ENCODE measurements at regions not wholly inside any gene's neighbourhood (a gene's known extent, or its start where the extent isn't known, plus 50 kb on each side); places are given as distances from the start of the nearest gene placed in this dataset.

DNA sequence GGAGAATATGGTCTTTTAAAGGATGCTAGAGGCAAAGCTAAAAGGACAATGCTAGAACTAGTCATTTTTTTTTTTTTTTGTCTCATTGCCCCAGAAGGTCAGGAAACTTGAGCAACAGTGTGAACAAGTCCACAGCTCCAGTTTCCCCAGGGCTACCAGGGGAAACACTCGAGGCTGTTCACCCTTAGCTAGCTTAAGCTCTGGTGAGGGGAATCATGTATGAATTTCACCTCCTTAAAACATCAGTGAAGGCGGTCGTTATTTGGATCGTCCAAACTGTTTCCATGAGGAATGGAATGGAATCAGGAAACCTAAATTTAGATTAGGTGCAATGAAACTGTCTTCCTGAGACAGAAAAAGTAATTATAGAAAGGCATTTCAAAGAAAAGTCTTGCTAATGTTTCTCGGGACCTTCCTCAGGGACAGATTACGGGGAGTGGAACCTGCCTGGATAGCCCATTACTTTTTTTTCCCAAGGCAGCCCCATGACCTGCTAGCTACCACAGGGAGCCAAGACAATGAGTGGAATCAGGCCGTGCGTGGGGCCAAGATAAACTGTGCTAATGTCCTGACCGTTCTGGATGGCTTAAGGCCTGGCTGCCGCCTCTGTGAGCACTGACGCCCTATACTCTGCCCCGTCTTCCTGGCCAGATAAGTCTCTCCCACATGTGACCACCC, 164.8 kb upstream of the SGK1 start:
- ChIA-PET POLR2A (interaction anchor here (0.7 kb wide), 1 partner anchor 27 kb away, joined by 3 read pairs; no protein-coding TSS in a partner anchor), CTCF (ENCODE audit: low intra/inter-chr PET ratio) (no interaction called here)
- DNase-seq (ENCODE audit: extremely low read depth in 1 of 4, low spot score in 3 of 4): peak in 1 of 4 experiments; percentile 14
- no peaks in the 10 kb centered on the region for H3K79me2 ChIP-seq (ENCODE audit: control insufficient read depth, insufficient read depth, low read length)
- no peak for FAIRE-seq
- ATAC-seq: peak; percentile 41
- WGBS (ENCODE audit: insufficient coverage, low coverage, missing lambda C conversion rate): 13% methylated on average over 12 of the region's 12 CpGs
- peaks cover 3% of the 10 kb centered on the region in 2 experiments; a peak in 1 of 5 replicates for H3K27me3 ChIP-seq (ENCODE audit: control insufficient read depth in 2 of 2, insufficient read depth in 2 of 2, low read length in 2 of 2)
- H3K9ac ChIP-seq (ENCODE audit: insufficient read depth in 1 of 2, low read depth in 2 of 2, low read length in 2 of 2): no peak overlapping the region
- no peaks in the 10 kb centered on the region for H3K9me3 ChIP-seq (replicated peaks; ENCODE audit: control insufficient read depth, insufficient read depth, low read depth, low read length)
- H2AFZ ChIP-seq (ENCODE audit: low read depth, low read length): no peak overlapping the region
- H3K36me3 ChIP-seq (ENCODE audit: control insufficient read depth, insufficient read depth, low read length): no peaks in the 10 kb centered on the region
- no TSS peak for BruUV-seq (replicated peaks)
- no peak overlapping the region for H3K4me2 ChIP-seq (ENCODE audit: insufficient read depth, low read length)
- H3K4me3 ChIP-seq: no peak overlapping the region
- H3K9me1 ChIP-seq (ENCODE audit: control insufficient read depth, insufficient read depth, low read length): no peaks in the 10 kb centered on the region
- in situ Hi-C loops (cut with MboI) (no loop called here), intact Hi-C loops (cut with micrococcal nuclease) (no loop called here)
- H3K27ac ChIP-seq (ENCODE audit: extremely low read depth, low read depth, low read length): no peak overlapping the region
- H3K4me1 ChIP-seq (replicated peaks in 1 of 2; ENCODE audit: control insufficient read depth in 2 of 2, insufficient read depth in 2 of 2, low read length in 2 of 2): no peaks in the 10 kb centered on the region
- no peaks in the 10 kb centered on the region for H4K20me1 ChIP-seq (replicated peaks; ENCODE audit: control insufficient read depth, insufficient read depth, low read length)
- no peak for TF ChIP-seq CTBP1 (IDR thresholded peaks at IDR 0.05; ENCODE audit: borderline replicate concordance)
- no peak for TF ChIP-seq MTF1 (CRISPR knock-in tag; IDR thresholded peaks at IDR 0.05; ENCODE audit: borderline replicate concordance)
- TF ChIP-seq PCBP1 (IDR thresholded peaks at IDR 0.05; ENCODE audit: low read depth, low read length, poor library complexity, severe bottlenecking): no peak
- TF ChIP-seq PML (IDR thresholded peaks at IDR 0.05; ENCODE audit: low read length): no peak
- TF ChIP-seq, protein P1, sequence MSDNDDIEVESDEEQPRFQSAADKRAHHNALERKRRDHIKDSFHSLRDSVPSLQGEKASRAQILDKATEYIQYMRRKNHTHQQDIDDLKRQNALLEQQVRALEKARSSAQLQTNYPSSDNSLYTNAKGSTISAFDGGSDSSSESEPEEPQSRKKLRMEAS (CRISPR knock-in tag; IDR thresholded peaks at IDR 0.05): no peak

DNA sequence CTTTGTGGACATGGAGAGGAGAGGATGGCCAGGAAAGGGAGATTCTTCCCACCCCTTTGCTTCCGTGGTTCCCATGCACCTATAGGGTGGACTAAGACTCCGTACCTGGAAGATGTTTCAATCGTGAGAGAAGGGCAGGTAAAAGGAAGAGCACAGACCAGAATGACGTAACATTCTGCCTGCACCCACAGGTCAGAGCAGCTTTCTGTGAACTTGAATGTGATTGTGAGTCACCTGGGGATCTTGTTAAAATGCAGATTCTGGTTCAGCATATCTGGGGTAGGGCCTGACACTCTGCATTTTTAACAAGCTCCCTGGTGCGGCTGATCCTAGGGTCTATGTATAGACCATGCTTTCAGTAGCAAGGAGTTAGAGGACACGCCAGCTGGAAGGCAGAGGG, 164.1 kb upstream of the SGK1 start:
- H3K9me1 ChIP-seq (ENCODE audit: control insufficient read depth, insufficient read depth, low read length): no peaks in the 10 kb centered on the region
- ATAC-seq (no peak), FAIRE-seq (no peak), DNase-seq (ENCODE audit: extremely low read depth in 1 of 4, low spot score in 3 of 4) (no peak)
- no peaks in the 10 kb centered on the region for H3K79me2 ChIP-seq (ENCODE audit: control insufficient read depth, insufficient read depth, low read length)
- H3K36me3 ChIP-seq (ENCODE audit: control insufficient read depth, insufficient read depth, low read length): no peaks in the 10 kb centered on the region
- 21% methylated on average over 6 of the region's 6 CpGs for WGBS (ENCODE audit: insufficient coverage, low coverage, missing lambda C conversion rate)
- BruUV-seq (replicated peaks): no TSS peak
- H3K27me3 ChIP-seq (ENCODE audit: control insufficient read depth in 2 of 2, insufficient read depth in 2 of 2, low read length in 2 of 2): peaks cover 3 to 6% of the 10 kb centered on the region in 2 experiments; a peak in 2 of 5 replicates
- ChIA-PET CTCF (ENCODE audit: low intra/inter-chr PET ratio) (no interaction called here), POLR2A (interaction anchor here (0.6 kb wide), 1 partner anchor 107 kb away, joined by 3 read pairs; no protein-coding TSS in a partner anchor)
- no peaks in the 10 kb centered on the region for H3K9me3 ChIP-seq (replicated peaks; ENCODE audit: control insufficient read depth, insufficient read depth, low read depth, low read length)
- intact Hi-C loops (cut with micrococcal nuclease): no loop called here
- H3K4me1 ChIP-seq (replicated peaks in 1 of 2; ENCODE audit: control insufficient read depth in 2 of 2, insufficient read depth in 2 of 2, low read length in 2 of 2): no peaks in the 10 kb centered on the region
- no peak overlapping the region for H3K4me2 ChIP-seq (ENCODE audit: insufficient read depth, low read length)
- in situ Hi-C loops (cut with MboI): no loop called here
- H4K20me1 ChIP-seq (replicated peaks; ENCODE audit: control insufficient read depth, insufficient read depth, low read length): no peaks in the 10 kb centered on the region
- H3K27ac ChIP-seq (ENCODE audit: extremely low read depth, low read depth, low read length): no peak overlapping the region
- no peak overlapping the region for H2AFZ ChIP-seq (ENCODE audit: low read depth, low read length)
- H3K4me3 ChIP-seq: no peak overlapping the region
- H3K9ac ChIP-seq (ENCODE audit: insufficient read depth in 1 of 2, low read depth in 2 of 2, low read length in 2 of 2): no peak overlapping the region
- TF ChIP-seq SREBF2 (CRISPR knock-in tag; IDR thresholded peaks at IDR 0.05) (no peak), THRAP3 (IDR thresholded peaks at IDR 0.05; ENCODE audit: borderline replicate concordance) (no peak), SMARCB1 (IDR thresholded peaks at IDR 0.05; ENCODE audit: insufficient read length, low read depth) (no peak), FOSL1 (tag; conservative IDR thresholded peaks at IDR 0.05) (peak; percentile 50), SMARCA4 (IDR thresholded peaks at IDR 0.05) (no peak)
- TF ChIP-seq, protein P2, sequence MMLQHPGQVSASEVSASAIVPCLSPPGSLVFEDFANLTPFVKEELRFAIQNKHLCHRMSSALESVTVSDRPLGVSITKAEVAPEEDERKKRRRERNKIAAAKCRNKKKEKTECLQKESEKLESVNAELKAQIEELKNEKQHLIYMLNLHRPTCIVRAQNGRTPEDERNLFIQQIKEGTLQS (IDR thresholded peaks at IDR 0.05): peak; percentile 50
- TF ChIP-seq, protein P2 (CRISPR knock-in tag; conservative IDR thresholded peaks at IDR 0.05): no peak
- TF ChIP-seq, protein P3, sequence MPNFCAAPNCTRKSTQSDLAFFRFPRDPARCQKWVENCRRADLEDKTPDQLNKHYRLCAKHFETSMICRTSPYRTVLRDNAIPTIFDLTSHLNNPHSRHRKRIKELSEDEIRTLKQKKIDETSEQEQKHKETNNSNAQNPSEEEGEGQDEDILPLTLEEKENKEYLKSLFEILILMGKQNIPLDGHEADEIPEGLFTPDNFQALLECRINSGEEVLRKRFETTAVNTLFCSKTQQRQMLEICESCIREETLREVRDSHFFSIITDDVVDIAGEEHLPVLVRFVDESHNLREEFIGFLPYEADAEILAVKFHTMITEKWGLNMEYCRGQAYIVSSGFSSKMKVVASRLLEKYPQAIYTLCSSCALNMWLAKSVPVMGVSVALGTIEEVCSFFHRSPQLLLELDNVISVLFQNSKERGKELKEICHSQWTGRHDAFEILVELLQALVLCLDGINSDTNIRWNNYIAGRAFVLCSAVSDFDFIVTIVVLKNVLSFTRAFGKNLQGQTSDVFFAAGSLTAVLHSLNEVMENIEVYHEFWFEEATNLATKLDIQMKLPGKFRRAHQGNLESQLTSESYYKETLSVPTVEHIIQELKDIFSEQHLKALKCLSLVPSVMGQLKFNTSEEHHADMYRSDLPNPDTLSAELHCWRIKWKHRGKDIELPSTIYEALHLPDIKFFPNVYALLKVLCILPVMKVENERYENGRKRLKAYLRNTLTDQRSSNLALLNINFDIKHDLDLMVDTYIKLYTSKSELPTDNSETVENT (CRISPR knock-in tag; IDR thresholded peaks at IDR 0.05): no peak
